ENCODE measurements at regions not wholly inside any gene's neighbourhood (a gene's known extent, or its start where the extent isn't known, plus 50 kb on each side); places are given as distances from the start of the nearest gene placed in this dataset.

- 80 to 87% (median 86%) methylated on average over 6 of the region's 6 CpGs for WGBS, 3 donors
- H3K9me3 ChIP-seq (ENCODE audit: control insufficient read depth in 2 of 2, insufficient read depth in 1 of 2, low read depth in 1 of 2, low read length in 1 of 2): no peaks in the 10 kb centered on the region
- no peaks in the 10 kb centered on the region for H3K36me3 ChIP-seq (ENCODE audit: control insufficient read depth in 3 of 3, insufficient read depth in 2 of 3, low read depth in 1 of 3, low read length in 3 of 3)
- no peaks in the 10 kb centered on the region for H3K4me1 ChIP-seq (ENCODE audit: control insufficient read depth in 3 of 3, insufficient read depth in 2 of 3, low read depth in 1 of 3, low read length in 2 of 3)
- no peak for FAIRE-seq
- no peak overlapping the region for H3K4me3 ChIP-seq (ENCODE audit: low read depth in 1 of 3, low read length in 3 of 3)
- DNase-seq: no peak
- H3K27me3 ChIP-seq (ENCODE audit: control insufficient read depth in 3 of 3, insufficient read depth in 3 of 3, low read length in 3 of 3): no peaks in the 10 kb centered on the region
- no peak overlapping the region for H3K27ac ChIP-seq (ENCODE audit: low read depth in 1 of 3, low read length in 2 of 3)
These were observed 112.7 kb upstream of the PTPRM start for GRCh38 chr18:7454429-7454828.

- WGBS, 3 donors: 83 to 89% (median 87%) methylated on average over 8 of the region's 8 CpGs
- DNase-seq (no peak), FAIRE-seq (no peak)
- H3K4me3 ChIP-seq (ENCODE audit: low read depth in 1 of 3, low read length in 3 of 3): no peak overlapping the region
- no peaks in the 10 kb centered on the region for H3K36me3 ChIP-seq (ENCODE audit: control insufficient read depth in 3 of 3, insufficient read depth in 2 of 3, low read depth in 1 of 3, low read length in 3 of 3)
- H3K27ac ChIP-seq (ENCODE audit: low read depth in 1 of 3, low read length in 2 of 3): no peak overlapping the region
- no peaks in the 10 kb centered on the region for H3K27me3 ChIP-seq (ENCODE audit: control insufficient read depth in 3 of 3, insufficient read depth in 3 of 3, low read length in 3 of 3)
- peaks cover 0 to under 1% of the 10 kb centered on the region in 2 donors for H3K9me3 ChIP-seq (ENCODE audit: control insufficient read depth in 2 of 2, insufficient read depth in 1 of 2, low read depth in 1 of 2, low read length in 1 of 2)
- no peaks in the 10 kb centered on the region for H3K4me1 ChIP-seq (ENCODE audit: control insufficient read depth in 3 of 3, insufficient read depth in 2 of 3, low read depth in 1 of 3, low read length in 2 of 3)
These were observed 110.7 kb upstream of the PTPRM start for GRCh38 chr18:7456376-7456775.

GRCh38 chr18:7457262-7457661 is 109.9 kb upstream of the PTPRM start:
- Histone ChIP-seq H3K4me3 (ENCODE audit: low read depth in 1 of 3, low read length in 3 of 3) (no peak overlapping the region), H3K4me1 (ENCODE audit: control insufficient read depth in 3 of 3, insufficient read depth in 2 of 3, low read depth in 1 of 3, low read length in 2 of 3) (no peaks in the 10 kb centered on the region), H3K27me3 (ENCODE audit: control insufficient read depth in 3 of 3, insufficient read depth in 3 of 3, low read length in 3 of 3) (no peaks in the 10 kb centered on the region), H3K36me3 (ENCODE audit: control insufficient read depth in 3 of 3, insufficient read depth in 2 of 3, low read depth in 1 of 3, low read length in 3 of 3) (no peaks in the 10 kb centered on the region), H3K9me3 (ENCODE audit: control insufficient read depth in 2 of 2, insufficient read depth in 1 of 2, low read depth in 1 of 2, low read length in 1 of 2) (peaks cover 0 to 5% of the 10 kb centered on the region in 2 donors), H3K27ac (ENCODE audit: low read depth in 1 of 3, low read length in 2 of 3) (no peak overlapping the region)
- FAIRE-seq (no peak), DNase-seq (no peak)
- WGBS, 3 donors: 66 to 82% (median 82%) methylated on average over 6 of the region's 6 CpGs

GRCh38 chr18:7458884-7459283 is 108.2 kb upstream of the PTPRM start:
- no peak for FAIRE-seq
- Histone ChIP-seq H3K9me3 (ENCODE audit: control insufficient read depth in 2 of 2, insufficient read depth in 1 of 2, low read depth in 1 of 2, low read length in 1 of 2) (peaks cover 0 to 5% of the 10 kb centered on the region in 2 donors), H3K4me1 (ENCODE audit: control insufficient read depth in 3 of 3, insufficient read depth in 2 of 3, low read depth in 1 of 3, low read length in 2 of 3) (no peaks in the 10 kb centered on the region), H3K4me3 (ENCODE audit: low read depth in 1 of 3, low read length in 3 of 3) (no peak overlapping the region), H3K36me3 (ENCODE audit: control insufficient read depth in 3 of 3, insufficient read depth in 2 of 3, low read depth in 1 of 3, low read length in 3 of 3) (no peaks in the 10 kb centered on the region), H3K27ac (ENCODE audit: low read depth in 1 of 3, low read length in 2 of 3) (no peak overlapping the region), H3K27me3 (ENCODE audit: control insufficient read depth in 3 of 3, insufficient read depth in 3 of 3, low read length in 3 of 3) (no peaks in the 10 kb centered on the region)
- 57 to 67% (median 65%) methylated on average over 1 of the region's 1 CpG for WGBS, 3 donors
- DNase-seq: no peak

GRCh38 chr18:7459851-7460770 is 107.0 kb upstream of the PTPRM start:
- peaks cover 0 to 5% of the 10 kb centered on the region in 2 donors for H3K9me3 ChIP-seq (ENCODE audit: control insufficient read depth in 2 of 2, insufficient read depth in 1 of 2, low read depth in 1 of 2, low read length in 1 of 2)
- H3K27ac ChIP-seq (ENCODE audit: low read depth in 1 of 3, low read length in 2 of 3): no peak overlapping the region
- WGBS, 3 donors: 33 to 55% (median 41%) methylated on average over 25 of the region's 25 CpGs
- no peaks in the 10 kb centered on the region for H3K36me3 ChIP-seq (ENCODE audit: control insufficient read depth in 3 of 3, insufficient read depth in 2 of 3, low read depth in 1 of 3, low read length in 3 of 3)
- H3K4me1 ChIP-seq (ENCODE audit: control insufficient read depth in 3 of 3, insufficient read depth in 2 of 3, low read depth in 1 of 3, low read length in 2 of 3): no peaks in the 10 kb centered on the region
- DNase-seq (peak in 1 of 2 donors; percentile 47), FAIRE-seq (no peak)
- H3K4me3 ChIP-seq (ENCODE audit: low read depth in 1 of 3, low read length in 3 of 3): no peak overlapping the region
- no peaks in the 10 kb centered on the region for H3K27me3 ChIP-seq (ENCODE audit: control insufficient read depth in 3 of 3, insufficient read depth in 3 of 3, low read length in 3 of 3)

- no peaks in the 10 kb centered on the region for H3K36me3 ChIP-seq (ENCODE audit: control insufficient read depth in 3 of 3, insufficient read depth in 2 of 3, low read depth in 1 of 3, low read length in 3 of 3)
- no peak for DNase-seq
- H3K4me1 ChIP-seq (ENCODE audit: control insufficient read depth in 3 of 3, insufficient read depth in 2 of 3, low read depth in 1 of 3, low read length in 2 of 3): no peaks in the 10 kb centered on the region
- WGBS, 3 donors: 74 to 81% (median 81%) methylated on average over 1 of the region's 1 CpG
- H3K9me3 ChIP-seq (ENCODE audit: control insufficient read depth in 2 of 2, insufficient read depth in 1 of 2, low read depth in 1 of 2, low read length in 1 of 2): peaks cover 0 to 5% of the 10 kb centered on the region in 2 donors
- H3K27ac ChIP-seq (ENCODE audit: low read depth in 1 of 3, low read length in 2 of 3): no peak overlapping the region
- no peak for FAIRE-seq
- H3K4me3 ChIP-seq (ENCODE audit: low read depth in 1 of 3, low read length in 3 of 3): no peak overlapping the region
- peaks cover 0 to 2% (median 0%) of the 10 kb centered on the region in 3 donors for H3K27me3 ChIP-seq (ENCODE audit: control insufficient read depth in 3 of 3, insufficient read depth in 3 of 3, low read length in 3 of 3)
These were observed 102.7 kb upstream of the PTPRM start for GRCh38 chr18:7464245-7464966.

GRCh38 chr18:7466190-7466589 is 100.9 kb upstream of the PTPRM start:
- Histone ChIP-seq H3K4me3 (ENCODE audit: low read depth in 1 of 3, low read length in 3 of 3) (no peak overlapping the region), H3K4me1 (ENCODE audit: control insufficient read depth in 3 of 3, insufficient read depth in 2 of 3, low read depth in 1 of 3, low read length in 2 of 3) (no peaks in the 10 kb centered on the region), H3K27me3 (ENCODE audit: control insufficient read depth in 3 of 3, insufficient read depth in 3 of 3, low read length in 3 of 3) (peaks cover 0 to 2% (median 0%) of the 10 kb centered on the region in 3 donors), H3K9me3 (ENCODE audit: control insufficient read depth in 2 of 2, insufficient read depth in 1 of 2, low read depth in 1 of 2, low read length in 1 of 2) (peaks cover 0 to 5% of the 10 kb centered on the region in 2 donors), H3K36me3 (ENCODE audit: control insufficient read depth in 3 of 3, insufficient read depth in 2 of 3, low read depth in 1 of 3, low read length in 3 of 3) (no peaks in the 10 kb centered on the region), H3K27ac (ENCODE audit: low read depth in 1 of 3, low read length in 2 of 3) (no peak overlapping the region)
- no peak for DNase-seq
- 45 to 56% (median 51%) methylated on average over 5 of the region's 5 CpGs for WGBS, 3 donors
- no peak for FAIRE-seq

- no peaks in the 10 kb centered on the region for H3K4me1 ChIP-seq (ENCODE audit: control insufficient read depth in 3 of 3, insufficient read depth in 2 of 3, low read depth in 1 of 3, low read length in 2 of 3)
- FAIRE-seq (no peak), DNase-seq (no peak)
- no peaks in the 10 kb centered on the region for H3K36me3 ChIP-seq (ENCODE audit: control insufficient read depth in 3 of 3, insufficient read depth in 2 of 3, low read depth in 1 of 3, low read length in 3 of 3)
- no peak overlapping the region for H3K4me3 ChIP-seq (ENCODE audit: low read depth in 1 of 3, low read length in 3 of 3)
- H3K9me3 ChIP-seq (ENCODE audit: control insufficient read depth in 2 of 2, insufficient read depth in 1 of 2, low read depth in 1 of 2, low read length in 1 of 2): no peaks in the 10 kb centered on the region
- peaks cover 0 to 2% (median 0%) of the 10 kb centered on the region in 3 donors for H3K27me3 ChIP-seq (ENCODE audit: control insufficient read depth in 3 of 3, insufficient read depth in 3 of 3, low read length in 3 of 3)
- 71 to 85% (median 76%) methylated on average over 18 of the region's 18 CpGs for WGBS, 3 donors
- no peak overlapping the region for H3K27ac ChIP-seq (ENCODE audit: low read depth in 1 of 3, low read length in 2 of 3)
These were observed 99.2 kb upstream of the PTPRM start for GRCh38 chr18:7467708-7468466.
